Neural cell (in vitro differentiated cells): ENCODE measurements at regions not wholly inside any gene's neighbourhood (a gene's known extent, or its start where the extent isn't known, plus 50 kb on each side); places are given as distances from the start of the nearest gene placed in this dataset.

Source experiments
- H2AFZ ChIP-seq: fragments of 200-600, 300-800 bp; sonication (generic), shearing (Covaris generic); 2 replicates; pipeline ENCODE4 v1.6.0; 2014; ENCODE audit warnings: low read depth, mild to moderate bottlenecking, antibody characterized with exemption, low read length, moderate library complexity
- H3F3A ChIP-seq: fragments of 200-600 bp; shearing (Covaris generic); 2 replicates; pipeline ENCODE4 v1.6.1; 2016; ENCODE audit warnings: mild to moderate bottlenecking, moderate library complexity, mixed read lengths, antibody characterized with exemption, low read length; ENCODE audit not compliant: insufficient read depth, poor library complexity, severe bottlenecking
- H3K27ac ChIP-seq: fragments of 200-600, 300-800 bp; sonication (generic), shearing (Covaris generic); 2 replicates; pipeline ENCODE4 v1.5.1; 2014; ENCODE audit warnings: mild to moderate bottlenecking, low read length, moderate library complexity
- H3K27me3 ChIP-seq: fragments of 300-800, 200-600 bp; sonication (generic), shearing (Covaris generic); 2 replicates; pipeline ENCODE4 v1.6.0; 2014; ENCODE audit warnings: mild to moderate bottlenecking, low read depth, low read length, moderate library complexity; ENCODE audit not compliant: insufficient read depth
- H3K36me3 ChIP-seq: fragments of 300-800, 200-600 bp; sonication (generic), shearing (Covaris generic); 2 replicates; pipeline ENCODE4 v1.5.1; 2014; ENCODE audit warnings: mild to moderate bottlenecking, antibody characterized with exemption, low read length, moderate library complexity; ENCODE audit not compliant: insufficient read depth
- H3K4me2 ChIP-seq: fragments of 300-800, 200-600 bp; sonication (generic), shearing (Covaris generic); 2 replicates; pipeline ENCODE4 v1.6.0; 2014; ENCODE audit warnings: mild to moderate bottlenecking, low read length
- H3K4me3 ChIP-seq: fragments of 300-800, 200-600 bp; sonication (generic), shearing (Covaris generic); 2 replicates; pipeline ENCODE4 v1.5.1; 2014; ENCODE audit warnings: mild to moderate bottlenecking, low read length, moderate library complexity
- H3K79me2 ChIP-seq: fragments of 200-600 bp; shearing (Covaris generic); replicated peaks from 2 replicates; pipeline ENCODE4 v1.6.0; 2014; ENCODE audit warnings: mild to moderate bottlenecking, low read length, moderate library complexity; ENCODE audit not compliant: insufficient read depth
- H3K9ac ChIP-seq: fragments of 300-800, 200-600 bp; sonication (generic), shearing (Covaris generic); 2 replicates; pipeline ENCODE4 v1.6.1; 2016; ENCODE audit warnings: mild to moderate bottlenecking, low read length, mixed read lengths
- H3K9me2 ChIP-seq: fragments of 200-600 bp; shearing (Covaris generic); 2 replicates; pipeline ENCODE4 v1.6.1; 2016; ENCODE audit warnings: mild to moderate bottlenecking, low read length, mixed read lengths; ENCODE audit not compliant: insufficient read depth
- H3K9me3 ChIP-seq: fragments of 200-600, 300-800 bp; sonication (generic), shearing (Covaris generic); 2 replicates; pipeline ENCODE4 v1.6.1; 2016; ENCODE audit warnings: mild to moderate bottlenecking, mixed run types, low read length, moderate library complexity, mixed read lengths
- H4K20me1 ChIP-seq: fragments of 200-600 bp; shearing (Covaris generic); 2 replicates; pipeline ENCODE4 v1.6.1; 2016; ENCODE audit warnings: mild to moderate bottlenecking, mixed run types; ENCODE audit not compliant: insufficient read depth
- EP300 ChIP-seq: fragments of 450-650 bp; conservative IDR thresholded peaks from 2 replicates; pipeline ENCODE4 v1.6.1; 2014; ENCODE audit warnings: antibody characterized with exemption, mild to moderate bottlenecking, moderate library complexity; ENCODE audit not compliant: poor library complexity, severe bottlenecking
- EZH2 ChIP-seq: fragments of 200-600, 300-800 bp; shearing (Covaris generic), sonication (generic); IDR thresholded peaks from 2 replicates; pipeline ENCODE4 v1.6.1; 2014; ENCODE audit warnings: antibody characterized with exemption, low read length, borderline replicate concordance, mild to moderate bottlenecking; ENCODE audit not compliant: insufficient read depth, poor library complexity, severe bottlenecking
- MXI1 ChIP-seq: fragments of 450-650 bp; conservative IDR thresholded peaks from 2 replicates; pipeline ENCODE4 v1.6.1; 2014; ENCODE audit warnings: antibody characterized with exemption, mild to moderate bottlenecking; ENCODE audit not compliant: poor library complexity, severe bottlenecking
- POLR2AphosphoS5 ChIP-seq: IDR thresholded peaks from 2 replicates; pipeline ENCODE4 v1.6.1; 2012
- RAD21 ChIP-seq: fragments of 450-650 bp; conservative IDR thresholded peaks from 2 replicates; pipeline ENCODE4 v1.6.1; 2014; ENCODE audit warnings: antibody characterized with exemption, mild to moderate bottlenecking, moderate library complexity
- SMC3 ChIP-seq: fragments of 450-650 bp; conservative IDR thresholded peaks from 2 replicates; pipeline ENCODE4 v1.6.1; 2014; ENCODE audit warnings: antibody characterized with exemption, mild to moderate bottlenecking, moderate library complexity; ENCODE audit not compliant: poor library complexity
- TAF1 ChIP-seq: IDR thresholded peaks from 2 replicates; pipeline ENCODE4 v1.6.1; 2012; ENCODE audit warnings: low read depth
- TF ChIP-seq, protein P1 (sequence below): fragments of 450-650 bp; IDR thresholded peaks from 2 replicates; pipeline ENCODE4 v1.5.1; 2014; ENCODE audit warnings: antibody characterized with exemption, mild to moderate bottlenecking, moderate library complexity; ENCODE audit not compliant: poor library complexity, severe bottlenecking
- TF ChIP-seq, protein P2 (sequence below): IDR thresholded peaks from 2 replicates; pipeline ENCODE4 v1.6.1; 2012; ENCODE audit warnings: borderline replicate concordance

DNA sequence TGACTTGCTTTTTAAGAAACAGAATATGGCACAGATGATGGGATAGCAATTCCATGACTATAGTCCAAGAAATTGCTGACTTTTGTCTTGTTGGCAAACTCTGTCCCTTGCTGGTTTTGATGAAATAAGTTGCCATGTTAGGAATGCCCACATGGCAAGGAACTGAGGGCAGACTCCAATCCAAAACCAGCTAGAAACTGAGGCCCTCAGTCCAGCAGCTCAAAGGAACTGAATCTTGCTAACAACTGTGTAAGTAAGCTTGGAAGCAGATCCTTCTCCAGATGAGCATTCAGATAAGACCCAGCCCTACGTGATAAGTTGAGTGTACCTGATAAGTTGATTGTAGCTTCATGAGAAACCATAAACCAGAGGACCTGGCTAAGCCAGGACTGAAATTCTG, 64.3 kb upstream of the BMPER start:
- no peak for TF ChIP-seq TAF1
- TF ChIP-seq EZH2, result no peak
- TF ChIP-seq EP300, result no peak
- no peak for TF ChIP-seq RAD21
- no peak for TF ChIP-seq SMC3
- TF ChIP-seq, protein P1, sequence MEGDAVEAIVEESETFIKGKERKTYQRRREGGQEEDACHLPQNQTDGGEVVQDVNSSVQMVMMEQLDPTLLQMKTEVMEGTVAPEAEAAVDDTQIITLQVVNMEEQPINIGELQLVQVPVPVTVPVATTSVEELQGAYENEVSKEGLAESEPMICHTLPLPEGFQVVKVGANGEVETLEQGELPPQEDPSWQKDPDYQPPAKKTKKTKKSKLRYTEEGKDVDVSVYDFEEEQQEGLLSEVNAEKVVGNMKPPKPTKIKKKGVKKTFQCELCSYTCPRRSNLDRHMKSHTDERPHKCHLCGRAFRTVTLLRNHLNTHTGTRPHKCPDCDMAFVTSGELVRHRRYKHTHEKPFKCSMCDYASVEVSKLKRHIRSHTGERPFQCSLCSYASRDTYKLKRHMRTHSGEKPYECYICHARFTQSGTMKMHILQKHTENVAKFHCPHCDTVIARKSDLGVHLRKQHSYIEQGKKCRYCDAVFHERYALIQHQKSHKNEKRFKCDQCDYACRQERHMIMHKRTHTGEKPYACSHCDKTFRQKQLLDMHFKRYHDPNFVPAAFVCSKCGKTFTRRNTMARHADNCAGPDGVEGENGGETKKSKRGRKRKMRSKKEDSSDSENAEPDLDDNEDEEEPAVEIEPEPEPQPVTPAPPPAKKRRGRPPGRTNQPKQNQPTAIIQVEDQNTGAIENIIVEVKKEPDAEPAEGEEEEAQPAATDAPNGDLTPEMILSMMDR, result no peak
- TF ChIP-seq, protein P2, sequence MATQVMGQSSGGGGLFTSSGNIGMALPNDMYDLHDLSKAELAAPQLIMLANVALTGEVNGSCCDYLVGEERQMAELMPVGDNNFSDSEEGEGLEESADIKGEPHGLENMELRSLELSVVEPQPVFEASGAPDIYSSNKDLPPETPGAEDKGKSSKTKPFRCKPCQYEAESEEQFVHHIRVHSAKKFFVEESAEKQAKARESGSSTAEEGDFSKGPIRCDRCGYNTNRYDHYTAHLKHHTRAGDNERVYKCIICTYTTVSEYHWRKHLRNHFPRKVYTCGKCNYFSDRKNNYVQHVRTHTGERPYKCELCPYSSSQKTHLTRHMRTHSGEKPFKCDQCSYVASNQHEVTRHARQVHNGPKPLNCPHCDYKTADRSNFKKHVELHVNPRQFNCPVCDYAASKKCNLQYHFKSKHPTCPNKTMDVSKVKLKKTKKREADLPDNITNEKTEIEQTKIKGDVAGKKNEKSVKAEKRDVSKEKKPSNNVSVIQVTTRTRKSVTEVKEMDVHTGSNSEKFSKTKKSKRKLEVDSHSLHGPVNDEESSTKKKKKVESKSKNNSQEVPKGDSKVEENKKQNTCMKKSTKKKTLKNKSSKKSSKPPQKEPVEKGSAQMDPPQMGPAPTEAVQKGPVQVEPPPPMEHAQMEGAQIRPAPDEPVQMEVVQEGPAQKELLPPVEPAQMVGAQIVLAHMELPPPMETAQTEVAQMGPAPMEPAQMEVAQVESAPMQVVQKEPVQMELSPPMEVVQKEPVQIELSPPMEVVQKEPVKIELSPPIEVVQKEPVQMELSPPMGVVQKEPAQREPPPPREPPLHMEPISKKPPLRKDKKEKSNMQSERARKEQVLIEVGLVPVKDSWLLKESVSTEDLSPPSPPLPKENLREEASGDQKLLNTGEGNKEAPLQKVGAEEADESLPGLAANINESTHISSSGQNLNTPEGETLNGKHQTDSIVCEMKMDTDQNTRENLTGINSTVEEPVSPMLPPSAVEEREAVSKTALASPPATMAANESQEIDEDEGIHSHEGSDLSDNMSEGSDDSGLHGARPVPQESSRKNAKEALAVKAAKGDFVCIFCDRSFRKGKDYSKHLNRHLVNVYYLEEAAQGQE, result no peak
- no peak for TF ChIP-seq POLR2AphosphoS5
- no peak overlapping the region for H3K4me2 ChIP-seq
- H3F3A ChIP-seq, result no peaks in the 10 kb centered on the region
- no peaks in the 10 kb centered on the region for H4K20me1 ChIP-seq
- no peaks in the 10 kb centered on the region for H3K79me2 ChIP-seq
- no peaks in the 10 kb centered on the region for H3K9me2 ChIP-seq
- no peak overlapping the region for H3K4me3 ChIP-seq
- no peaks in the 10 kb centered on the region for H3K27me3 ChIP-seq
- H3K36me3 ChIP-seq, result no peaks in the 10 kb centered on the region
- H3K9me3 ChIP-seq, result no peaks in the 10 kb centered on the region
- H2AFZ ChIP-seq, result no peak overlapping the region
- H3K9ac ChIP-seq, result no peak overlapping the region
- H3K27ac ChIP-seq, result no peak overlapping the region

DNA sequence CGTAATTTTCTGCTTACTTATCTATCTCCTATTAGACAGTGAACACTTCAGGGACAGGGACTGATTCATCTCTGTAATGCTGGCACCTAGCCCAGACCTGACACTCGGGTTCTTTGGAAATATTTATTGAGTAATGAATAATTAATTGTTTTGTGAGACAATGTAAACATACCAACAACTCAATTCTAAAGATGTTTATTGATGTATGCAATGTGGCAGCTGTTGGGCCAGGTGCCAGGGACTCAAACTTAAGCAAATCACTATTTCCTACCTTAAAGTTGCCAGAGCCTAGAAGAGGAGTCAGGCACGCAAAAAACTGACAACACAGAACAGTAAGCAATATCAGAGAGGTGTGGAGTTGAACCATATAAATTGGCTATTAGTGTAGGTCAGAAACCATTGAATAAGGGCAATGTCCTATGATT, 63.6 kb upstream of the BMPER start:
- TF ChIP-seq, protein P2, result no peak
- TF ChIP-seq RAD21, result no peak
- TF ChIP-seq, protein P1, result no peak
- no peak for TF ChIP-seq POLR2AphosphoS5
- no peak for TF ChIP-seq TAF1
- TF ChIP-seq MXI1, result no peak
- TF ChIP-seq EP300, result no peak
- TF ChIP-seq EZH2, result no peak
- TF ChIP-seq SMC3, result no peak
- Histone ChIP-seq H3K27ac (no peak overlapping the region), H3K9me2 (no peaks in the 10 kb centered on the region), H3K4me2 (no peak overlapping the region), H3K9me3 (no peaks in the 10 kb centered on the region), H3K79me2 (no peaks in the 10 kb centered on the region), H3K27me3 (no peaks in the 10 kb centered on the region), H2AFZ (no peak overlapping the region), H3K36me3 (no peaks in the 10 kb centered on the region), H3F3A (no peaks in the 10 kb centered on the region), H3K4me3 (no peak overlapping the region), H4K20me1 (no peaks in the 10 kb centered on the region), H3K9ac (no peak overlapping the region)
